SW480 (cell line): ENCODE measurements at regions not wholly inside any gene's neighbourhood (a gene's known extent, or its start where the extent isn't known, plus 50 kb on each side); places are given as distances from the start of the nearest gene placed in this dataset.

Experiments
- DNase-seq: peaks from one replicate; pipeline ENCODE4 v3.0.0-alpha.2; 2016; ENCODE audit warnings: low spot score

DNA sequence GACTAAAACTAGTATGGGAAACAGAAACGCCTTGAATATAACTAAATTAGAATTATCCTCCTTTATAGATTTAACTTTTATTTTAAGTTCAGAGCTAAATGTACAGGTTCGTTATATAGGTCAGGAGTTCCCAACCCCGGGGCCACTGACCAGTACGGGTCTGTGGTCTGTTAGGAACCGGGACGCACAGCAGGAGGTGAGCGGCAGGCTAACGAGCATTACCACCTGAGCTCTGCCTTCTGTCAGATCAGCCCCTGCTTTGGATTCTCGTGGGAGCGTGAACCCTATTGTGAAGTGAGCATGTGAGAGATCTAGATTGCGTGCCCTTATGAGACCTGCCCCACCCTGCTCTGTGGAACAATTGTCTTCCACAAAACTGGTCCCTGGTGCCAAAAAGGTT is 51.0 kb downstream of the FAT4 start:
- no peak for DNase-seq

DNA sequence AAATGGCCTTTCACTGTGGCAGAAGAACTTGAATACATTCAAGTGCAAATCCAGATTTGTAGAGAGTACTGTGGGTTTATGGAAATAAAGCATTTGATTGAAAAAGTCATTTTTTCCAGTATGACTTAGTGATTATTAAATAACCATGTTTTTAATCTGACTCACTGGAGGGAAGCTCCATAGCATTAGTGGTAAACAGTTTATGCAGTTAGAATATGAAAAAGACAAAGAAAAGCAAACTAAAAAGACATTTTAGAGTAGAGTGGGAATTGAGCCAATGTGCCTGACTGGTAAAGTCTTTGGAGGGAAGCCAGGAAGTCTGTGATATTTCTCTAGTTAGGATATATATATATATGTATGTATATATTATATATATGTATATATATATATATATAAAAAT is 53.4 kb downstream of the FAT4 start:
- no peak for DNase-seq

GRCh38 chr4:125368671-125369081 is 53.9 kb downstream of the FAT4 start:
- DNase-seq: no peak

DNA sequence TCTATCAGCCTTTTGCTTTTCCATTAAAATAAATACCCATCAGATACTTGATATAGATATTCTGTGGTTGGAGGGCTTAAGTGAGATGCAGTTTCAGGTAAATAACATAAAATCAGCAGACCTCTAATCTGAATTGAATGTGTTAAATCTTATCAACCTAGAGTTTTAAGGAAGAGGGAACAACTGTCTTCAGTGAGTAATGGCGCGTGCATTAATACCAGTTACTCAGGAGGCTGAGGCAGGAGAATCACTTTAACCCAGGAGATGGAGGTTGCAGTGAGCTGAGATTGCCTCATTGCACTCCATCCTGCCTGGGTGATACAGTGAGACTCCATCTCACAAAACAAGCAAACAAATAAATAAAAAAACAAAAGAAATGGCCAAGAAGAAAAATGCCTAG is 54.3 kb downstream of the FAT4 start:
- DNase-seq: no peak

- DNase-seq: no peak
Observed at GRCh38 chr4:125370478-125370877, 55.7 kb downstream of the FAT4 start.

GRCh38 chr4:125382995-125383394 is 68.2 kb downstream of the FAT4 start:
- no peak for DNase-seq

- DNase-seq: no peak
Observed at GRCh38 chr4:125387770-125388169, 73.0 kb downstream of the FAT4 start.

- DNase-seq: no peak
Observed at GRCh38 chr4:125388613-125389012, 73.9 kb downstream of the FAT4 start.

DNA sequence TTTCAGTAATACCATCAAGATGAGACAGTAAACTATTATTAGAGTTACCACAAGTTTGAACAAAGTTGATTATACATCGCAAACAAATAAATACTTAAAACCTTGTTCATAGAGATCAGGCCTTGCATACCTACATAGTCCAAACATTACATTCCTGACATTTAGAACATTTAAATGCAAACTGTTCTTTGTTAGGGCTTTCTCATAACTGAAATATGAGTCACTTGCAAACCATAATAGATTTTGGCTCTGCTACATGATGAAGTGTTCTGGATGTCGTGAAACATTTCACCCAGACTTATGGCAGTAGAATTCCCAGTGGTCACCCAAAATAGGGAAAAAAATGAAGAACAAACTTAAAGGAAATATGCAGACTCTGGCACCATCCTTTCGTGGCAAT is 75.0 kb downstream of the FAT4 start:
- no peak for DNase-seq

GRCh38 chr4:125390126-125390525 is 75.4 kb downstream of the FAT4 start:
- no peak for DNase-seq

DNA sequence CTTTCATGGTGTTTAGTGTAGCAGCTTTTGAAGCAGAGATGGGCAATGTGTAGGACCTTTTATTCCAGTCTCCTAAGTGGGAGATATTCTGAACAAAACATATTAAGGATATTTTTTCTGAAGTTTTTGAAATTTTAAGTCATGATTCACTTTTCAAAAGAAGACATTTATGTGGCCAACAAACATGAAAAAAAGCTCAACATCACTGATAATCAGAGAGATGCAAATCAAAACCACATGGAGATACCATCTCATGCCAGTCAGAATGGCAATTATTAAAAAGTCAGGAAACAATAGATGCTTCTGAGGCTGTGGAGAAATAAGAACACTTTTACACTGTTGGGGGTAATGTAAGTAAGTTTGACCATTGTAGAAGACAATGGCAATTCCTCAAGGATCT is 76.0 kb downstream of the FAT4 start:
- no peak for DNase-seq

- no peak for DNase-seq
Observed at GRCh38 chr4:125392694-125393093, 77.9 kb downstream of the FAT4 start.

DNA sequence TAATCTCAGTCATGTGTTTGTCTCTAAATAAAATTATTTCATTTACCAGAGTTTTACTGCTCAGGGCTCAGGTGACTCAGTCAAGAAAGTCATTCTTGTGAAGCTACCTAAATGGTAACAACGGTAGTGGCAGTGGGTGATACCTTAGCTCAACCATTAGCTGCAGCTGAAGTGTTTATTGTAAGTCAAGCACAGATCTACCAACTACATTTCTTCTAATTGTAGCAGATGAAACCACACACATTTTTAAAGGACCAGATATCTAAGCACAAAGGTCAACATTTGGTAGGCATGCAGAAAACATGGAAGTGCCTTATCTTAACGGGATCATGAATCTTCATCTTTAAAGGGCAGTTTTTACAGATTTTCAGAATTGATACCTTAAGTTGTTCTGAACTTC is 79.1 kb downstream of the FAT4 start:
- no peak for DNase-seq

DNA sequence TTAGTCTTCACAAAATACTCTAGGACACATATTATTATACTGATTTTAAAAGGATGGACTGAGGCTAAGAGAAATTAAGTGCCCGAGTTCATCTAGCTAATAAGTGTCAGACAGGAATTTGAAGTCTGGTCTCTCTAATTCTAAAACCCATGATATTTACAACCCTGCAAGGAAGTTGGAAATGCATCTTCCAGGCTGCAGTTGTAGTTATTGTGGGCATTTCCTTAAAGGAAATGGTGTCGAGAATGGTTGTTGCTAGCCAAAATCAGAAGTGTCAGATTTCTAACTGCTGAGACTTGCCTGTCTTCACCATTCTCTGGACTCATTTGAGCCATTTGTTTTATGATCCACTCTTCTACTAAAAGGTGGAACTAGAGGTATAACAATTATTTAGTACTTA is 82.5 kb downstream of the FAT4 start:
- DNase-seq: no peak

DNA sequence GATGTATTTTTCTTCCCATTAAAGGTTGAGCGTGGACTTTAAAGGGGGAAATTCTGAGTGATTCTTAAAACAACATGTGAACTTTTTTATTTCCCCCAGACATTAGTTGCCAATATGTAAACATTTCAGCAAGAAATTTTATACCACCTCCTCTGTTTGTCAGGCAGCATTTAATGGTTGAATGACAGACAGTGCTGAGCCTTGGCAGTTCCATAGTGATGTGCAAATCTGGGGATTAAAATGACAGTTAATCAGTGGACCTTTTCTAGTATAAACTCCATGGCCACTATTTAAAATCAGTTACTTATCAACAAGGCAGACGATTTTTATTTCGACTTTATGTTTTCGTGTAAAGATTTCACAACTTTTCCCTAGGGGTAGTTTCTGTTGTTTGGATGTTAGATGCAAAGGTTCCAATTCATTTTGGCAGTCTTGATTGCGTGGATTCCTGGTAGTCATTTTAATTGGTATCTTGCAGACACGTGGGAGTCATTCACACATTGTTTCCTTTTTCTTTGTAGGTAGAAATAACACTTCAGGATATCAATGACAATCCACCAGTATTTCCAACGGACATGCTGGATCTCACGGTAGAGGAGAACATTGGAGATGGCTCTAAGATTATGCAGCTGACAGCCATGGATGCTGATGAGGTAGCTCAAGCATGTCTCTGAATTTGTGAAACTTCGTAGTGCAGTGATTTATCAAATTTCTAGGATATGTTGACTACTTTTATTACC is 83.7 kb downstream of the FAT4 start:
- no peak for DNase-seq

- no peak for DNase-seq
Observed at GRCh38 chr4:125400756-125401155, 86.0 kb downstream of the FAT4 start.

DNA sequence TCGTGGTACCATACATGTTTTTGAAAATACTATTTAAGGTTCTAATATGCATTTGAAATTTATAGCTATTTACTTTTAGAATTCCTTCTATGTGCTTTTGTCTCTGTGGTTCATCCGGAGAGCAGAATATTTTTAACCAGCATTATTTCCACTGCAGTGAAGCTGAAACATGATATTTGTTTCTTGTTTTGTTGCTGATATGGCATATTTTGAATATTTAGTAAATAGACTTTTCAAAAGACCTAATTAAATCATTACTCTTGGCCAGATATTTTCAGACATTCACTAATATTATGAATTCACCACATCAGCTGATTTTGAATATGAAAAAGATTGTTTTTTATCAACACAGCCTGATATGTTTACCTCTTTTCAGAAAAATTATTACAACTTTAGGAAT is 87.0 kb downstream of the FAT4 start:
- no peak for DNase-seq

- no peak for DNase-seq
Observed at GRCh38 chr4:125420526-125420925, 105.8 kb downstream of the FAT4 start.

DNA sequence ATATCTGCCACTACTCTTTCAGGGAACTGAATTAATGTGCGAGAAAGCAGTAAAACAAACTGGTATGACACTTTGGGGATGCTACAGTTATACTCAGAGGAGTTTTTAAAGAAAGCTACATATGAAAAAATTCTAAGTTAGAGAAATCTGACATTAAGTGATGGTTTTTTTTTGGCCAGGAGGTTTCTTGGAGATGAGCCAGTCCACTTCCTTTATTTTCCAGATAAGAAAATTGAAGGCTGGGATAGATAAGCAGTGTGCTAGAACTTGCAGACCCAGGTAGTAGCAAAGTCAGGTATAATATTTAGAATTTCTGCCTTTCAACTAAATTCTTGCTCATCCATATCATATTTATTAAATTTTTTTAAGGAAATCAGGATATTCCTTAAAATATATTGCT is 106.8 kb downstream of the FAT4 start:
- DNase-seq: no peak

- no peak for DNase-seq
Observed at GRCh38 chr4:125423124-125423523, 108.4 kb downstream of the FAT4 start.

DNA sequence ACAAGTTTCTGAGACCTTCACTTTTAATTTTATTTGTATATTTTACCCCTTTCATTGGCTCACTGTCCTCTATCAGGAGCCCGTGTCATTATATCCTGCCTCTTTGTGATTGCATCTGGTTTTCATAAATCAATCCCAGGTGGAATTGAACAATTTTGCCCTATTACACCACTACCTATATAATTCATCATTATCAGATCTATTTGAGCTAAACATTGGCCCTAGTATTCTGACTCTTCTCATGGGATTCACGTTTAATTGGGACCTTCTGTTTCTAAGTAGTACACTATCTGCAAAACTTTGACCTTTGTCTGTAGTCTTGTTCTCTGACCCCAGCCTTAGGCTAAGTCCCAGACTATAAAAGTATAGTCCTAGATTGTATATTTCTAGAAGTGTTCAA is 114.1 kb downstream of the FAT4 start:
- no peak for DNase-seq

DNA sequence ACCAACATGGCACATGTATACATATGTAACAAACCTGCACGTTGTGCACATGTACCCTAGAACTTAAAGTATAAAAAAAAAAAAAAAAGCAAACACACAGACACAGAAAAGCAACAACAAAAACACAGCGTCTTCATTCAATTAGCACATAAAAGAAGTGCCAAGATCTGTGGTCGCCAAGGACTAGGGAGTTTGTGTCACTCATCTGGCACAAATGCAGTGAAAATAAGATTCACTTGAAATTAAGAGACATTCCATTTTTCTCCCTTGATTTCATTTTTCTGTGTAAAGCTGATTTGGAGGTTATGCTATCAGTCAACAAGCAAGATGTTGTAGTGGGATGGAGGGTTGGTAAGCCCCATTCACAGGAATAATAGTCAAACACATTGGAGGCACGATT is 115.3 kb downstream of the FAT4 start:
- no peak for DNase-seq

DNA sequence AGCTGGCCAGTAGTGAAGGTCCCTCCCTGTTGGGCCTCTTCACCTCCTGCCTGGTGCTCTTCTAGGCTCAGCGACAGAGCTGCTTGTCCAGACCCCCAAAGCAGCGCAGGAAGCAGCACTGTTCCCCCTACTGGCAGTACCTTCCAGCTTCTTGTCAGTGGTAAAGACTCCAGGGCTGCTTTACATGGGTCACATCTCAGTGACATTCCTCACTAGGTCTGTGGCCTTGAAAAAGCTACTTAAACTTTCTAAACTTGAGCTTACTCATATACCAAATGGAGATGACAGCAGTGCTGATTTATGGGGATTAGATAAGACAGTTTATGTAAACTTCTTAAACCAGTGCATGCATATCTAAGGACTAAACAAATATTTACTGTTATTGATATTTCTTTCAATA is 117.3 kb downstream of the FAT4 start:
- DNase-seq: no peak

DNA sequence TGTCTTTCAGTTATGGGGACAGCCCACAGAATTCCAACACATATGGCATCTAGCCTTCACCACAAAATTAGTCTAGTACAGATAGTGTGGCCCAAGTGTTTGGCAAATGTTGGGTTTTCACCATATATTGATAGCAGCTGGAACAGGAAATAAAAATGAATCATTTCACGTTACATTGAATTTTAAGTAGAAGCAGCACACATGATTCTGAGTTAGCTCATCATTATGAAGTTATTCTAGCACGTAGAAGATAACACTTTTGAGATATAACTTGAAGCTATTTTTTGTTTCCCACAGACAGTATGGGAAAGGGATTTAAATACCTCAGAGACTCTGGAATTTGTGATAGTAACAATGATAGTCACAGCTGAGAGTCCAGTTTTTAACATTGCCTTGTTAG is 118.7 kb downstream of the FAT4 start:
- no peak for DNase-seq

DNA sequence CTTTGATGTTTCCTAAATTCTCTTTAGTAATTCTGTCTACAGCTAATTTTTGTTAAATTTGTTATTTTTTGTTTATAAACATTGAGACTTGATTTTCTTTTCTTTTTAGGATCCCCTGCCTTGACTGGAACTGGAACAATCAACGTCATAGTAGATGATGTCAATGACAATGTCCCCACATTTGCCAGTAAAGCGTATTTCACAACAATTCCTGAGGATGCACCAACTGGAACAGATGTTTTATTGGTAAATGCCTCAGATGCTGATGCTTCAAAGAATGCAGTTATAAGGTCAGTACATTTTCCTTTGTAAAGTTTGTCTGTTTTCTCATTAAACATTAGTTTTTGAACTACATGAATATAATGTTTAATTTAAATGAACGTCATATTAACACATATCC is 119.4 kb downstream of the FAT4 start:
- no peak for DNase-seq
